ENCODE measurements at regions not wholly inside any gene's neighbourhood (a gene's known extent, or its start where the extent isn't known, plus 50 kb on each side); places are given as distances from the start of the nearest gene placed in this dataset.
"Not testable (repeated sequence)": the region's sequence is repeated elsewhere in the genome, so short reads cannot be mapped to it uniquely, and the experiment has no call there.

DNA sequence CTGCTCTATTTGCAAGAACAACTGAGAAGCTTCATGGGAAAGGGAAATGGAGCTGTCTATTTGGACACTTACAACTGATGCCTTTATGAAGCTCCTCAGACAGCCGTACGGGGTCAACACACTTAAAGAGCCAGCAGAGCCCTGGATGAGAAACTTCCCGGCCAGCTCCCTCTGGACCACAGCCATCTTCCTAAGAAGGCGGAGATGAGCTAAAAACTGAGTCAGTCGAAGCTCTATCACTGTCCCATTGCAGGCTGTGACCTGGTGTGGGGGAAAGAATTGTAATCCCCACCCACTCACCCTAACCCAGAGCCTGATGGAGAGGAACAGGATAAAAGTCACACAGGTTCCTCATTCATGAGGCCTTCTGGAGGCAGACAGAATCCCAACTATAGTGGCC, 360.4 kb upstream of the JARID2 start:
- DNase-seq (ENCODE audit: low read depth) = no peak

DNA sequence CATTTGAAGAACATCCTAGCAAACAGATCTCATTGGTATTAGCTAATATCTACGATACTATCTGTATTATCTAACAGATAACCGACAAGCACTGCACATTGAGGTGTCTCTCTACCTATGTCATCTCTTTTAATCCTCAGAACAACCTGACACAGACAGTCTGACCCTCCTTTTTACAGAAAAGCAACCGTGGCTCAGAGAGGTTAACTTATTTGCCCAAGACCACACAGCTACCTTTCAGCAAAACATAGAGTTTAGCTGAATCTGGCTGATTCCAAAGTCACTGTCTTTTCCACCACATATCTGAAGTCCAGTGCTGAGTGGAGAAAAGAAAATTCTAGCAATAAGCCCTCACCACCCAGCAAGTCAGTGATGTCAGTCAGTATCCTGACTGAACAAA, 358.7 kb upstream of the JARID2 start:
- DNase-seq (ENCODE audit: low read depth) = no peak

DNA sequence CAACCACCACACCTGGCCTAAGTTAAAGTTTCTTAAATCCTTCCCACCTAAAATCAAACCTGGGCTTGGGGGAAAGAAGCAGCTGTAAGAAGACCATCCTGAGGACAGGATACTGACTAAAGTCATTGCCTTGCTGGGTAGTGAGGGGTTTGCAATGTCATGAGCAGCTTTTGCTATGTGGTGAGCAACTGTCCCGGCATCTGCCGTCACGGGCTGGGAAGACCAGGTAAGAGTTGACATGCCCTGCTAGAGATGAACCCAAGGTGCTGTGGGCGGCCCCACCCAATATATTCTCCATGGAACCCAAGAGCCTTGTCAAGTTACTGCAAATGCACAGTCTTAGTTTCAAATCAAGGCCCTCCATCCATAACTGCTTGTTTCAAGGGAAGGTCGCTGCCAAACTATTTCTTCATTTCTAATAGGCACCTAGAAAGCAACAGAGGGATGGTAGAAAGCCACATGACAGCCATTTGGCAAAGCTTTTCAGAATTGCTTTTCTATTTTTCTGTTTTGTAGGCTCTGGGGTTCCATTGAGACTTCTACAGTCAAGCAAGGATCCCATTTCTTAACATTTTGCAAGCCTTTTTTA, 357.8 kb upstream of the JARID2 start:
- no peak for DNase-seq (ENCODE audit: low read depth)

DNA sequence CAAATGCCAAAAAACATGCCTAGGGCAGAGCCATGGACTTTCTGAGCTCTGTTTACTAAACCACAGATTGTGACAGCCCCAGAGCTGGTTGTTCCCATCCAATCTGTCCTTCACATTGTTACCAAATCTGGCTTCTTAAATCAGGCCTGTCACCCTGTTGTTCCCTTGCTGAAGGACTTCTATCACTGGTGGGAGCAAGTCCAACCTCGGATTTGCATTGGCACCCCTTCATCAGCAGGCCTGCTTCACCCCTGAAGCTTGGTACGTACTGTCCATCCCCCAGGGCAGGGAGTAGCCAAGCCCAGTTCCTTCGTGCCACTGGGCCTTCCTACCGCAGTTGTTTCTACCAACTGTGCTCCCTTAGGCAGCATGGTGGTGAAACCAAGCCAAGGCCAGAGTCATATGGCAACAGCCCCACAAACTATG, 357.3 kb upstream of the JARID2 start:
- no peak for DNase-seq (ENCODE audit: low read depth)

DNA sequence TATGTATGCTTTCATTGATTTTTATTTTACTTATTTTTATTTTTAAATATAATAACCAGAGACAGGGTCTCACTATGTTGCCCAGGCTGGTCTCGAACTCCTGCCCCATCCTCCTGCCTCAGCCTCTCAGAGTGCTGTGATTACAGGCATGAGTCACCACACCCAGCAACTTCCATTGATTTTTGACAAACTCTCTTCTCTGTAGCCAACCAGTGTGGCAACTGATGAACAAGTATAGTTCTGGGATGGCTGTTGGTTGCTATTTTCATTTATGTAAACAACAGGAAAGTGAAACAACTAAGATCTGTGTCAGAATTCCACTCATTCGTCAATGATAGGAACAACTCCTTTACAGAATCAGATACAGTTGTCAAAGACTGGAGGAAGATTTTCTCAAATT, 356.7 kb upstream of the JARID2 start:
- peak; percentile 48 for DNase-seq (ENCODE audit: low read depth)

DNA sequence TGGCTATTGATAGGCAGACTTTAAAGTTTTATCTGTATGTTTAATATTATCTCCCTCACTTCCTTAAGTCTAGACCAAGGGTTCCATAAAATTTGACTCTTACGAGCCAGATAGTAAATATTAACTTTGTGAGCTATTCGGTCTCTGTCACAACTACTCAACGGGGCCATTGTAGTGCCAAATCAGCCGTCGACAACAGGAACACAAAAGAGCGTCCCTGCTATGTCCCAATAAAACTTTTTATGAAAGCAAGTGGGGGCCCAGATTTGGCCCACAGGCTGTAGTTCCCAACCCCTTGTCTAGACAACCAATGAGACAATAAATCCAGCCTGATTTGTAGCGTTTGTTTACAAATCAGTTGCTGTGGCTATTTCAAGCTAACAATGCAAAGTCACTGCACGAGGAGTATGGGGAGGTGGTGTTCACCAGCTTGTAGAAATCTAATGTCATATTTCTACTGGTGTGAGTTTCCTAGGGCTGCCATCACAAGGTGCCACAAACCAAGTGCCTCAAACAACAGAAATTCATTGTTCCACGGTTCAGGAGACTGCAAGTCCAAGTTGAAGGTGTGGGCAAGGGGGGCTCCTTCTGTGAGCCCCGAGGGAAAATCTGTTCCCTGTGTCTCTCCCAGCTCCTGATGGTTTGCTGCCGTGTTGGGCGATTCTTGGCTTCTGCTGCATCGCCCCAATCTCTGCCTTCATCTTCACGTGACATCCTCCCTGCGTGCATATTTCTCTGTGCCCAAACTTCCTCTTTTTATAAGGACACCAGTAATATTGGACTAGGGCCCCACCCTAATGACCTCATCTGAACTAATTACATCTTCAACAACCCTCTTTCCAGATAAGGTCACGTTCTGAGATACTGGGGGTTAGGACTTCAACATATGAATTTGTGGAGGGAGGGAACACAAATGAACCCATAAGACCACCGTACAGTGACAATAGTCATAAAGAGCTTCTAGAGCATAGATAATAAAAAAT, 356.0 kb upstream of the JARID2 start:
- DNase-seq (ENCODE audit: low read depth) = no peak

DNA sequence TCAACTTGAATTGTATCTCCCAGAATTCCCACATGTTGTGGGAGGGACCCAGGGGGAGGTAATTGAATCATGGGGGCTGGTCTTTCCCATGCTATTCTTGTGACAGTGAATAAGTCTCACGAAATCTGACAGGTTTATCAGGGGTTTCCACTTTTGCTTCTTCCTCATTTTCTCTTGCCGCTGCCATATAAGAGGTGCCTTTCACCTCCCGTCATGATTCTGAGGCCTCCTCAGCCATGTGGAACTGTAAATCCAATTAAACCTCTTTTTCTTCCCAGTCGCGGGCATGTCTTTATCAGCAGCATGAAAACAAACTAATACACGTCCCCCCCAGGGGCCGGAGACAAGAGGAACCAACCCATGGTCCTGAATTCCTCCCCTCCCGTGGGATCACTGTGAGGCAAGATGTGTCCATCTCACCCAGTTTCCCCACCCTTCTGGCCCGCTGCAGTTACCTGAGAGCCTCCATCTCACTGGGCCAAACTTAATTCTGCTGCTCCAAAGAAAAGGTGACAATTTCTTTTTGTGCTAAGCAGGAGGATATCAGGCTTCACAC, 354.0 kb upstream of the JARID2 start:
- not testable (repeated sequence) for DNase-seq (ENCODE audit: low read depth)

DNA sequence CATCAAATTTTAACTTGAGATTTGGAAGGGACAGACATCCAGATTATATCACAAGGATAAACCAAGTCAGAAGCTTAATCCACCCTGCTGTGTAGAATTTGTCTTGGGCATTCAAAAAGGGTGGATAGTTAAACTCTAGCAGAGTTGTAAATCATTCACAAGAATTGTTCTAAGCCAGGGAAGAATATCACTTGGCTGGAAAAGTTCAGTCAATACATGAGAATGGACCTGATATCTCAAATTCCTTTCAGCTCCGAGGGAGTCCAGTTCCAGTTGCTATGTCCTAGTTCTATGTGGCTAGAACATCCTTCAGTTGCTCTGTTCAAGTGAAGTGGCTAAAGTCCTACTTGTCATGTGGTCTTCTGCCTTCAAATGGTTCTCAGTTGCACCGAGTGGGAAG, 351.8 kb upstream of the JARID2 start:
- DNase-seq (ENCODE audit: low read depth) = no peak

DNA sequence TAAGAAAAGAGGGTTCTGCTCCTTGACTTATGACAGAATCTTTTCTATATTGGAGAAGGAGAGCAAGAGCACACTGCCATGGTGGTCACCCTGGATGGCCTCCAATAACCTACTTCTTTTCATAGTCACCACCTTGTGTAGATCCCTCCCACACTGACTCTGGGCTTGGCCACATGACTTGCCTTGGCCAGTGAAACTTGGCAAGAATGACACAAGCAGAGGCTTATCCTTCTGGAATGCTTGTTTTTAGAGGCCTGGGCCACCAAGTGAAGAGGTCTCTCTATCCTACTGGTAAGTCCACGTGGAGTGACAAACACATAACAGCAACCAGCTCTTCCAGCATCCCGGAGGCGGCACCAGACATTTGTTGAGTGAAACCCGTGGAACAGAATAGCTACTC, 349.4 kb upstream of the JARID2 start:
- no peak for DNase-seq (ENCODE audit: low read depth)

DNA sequence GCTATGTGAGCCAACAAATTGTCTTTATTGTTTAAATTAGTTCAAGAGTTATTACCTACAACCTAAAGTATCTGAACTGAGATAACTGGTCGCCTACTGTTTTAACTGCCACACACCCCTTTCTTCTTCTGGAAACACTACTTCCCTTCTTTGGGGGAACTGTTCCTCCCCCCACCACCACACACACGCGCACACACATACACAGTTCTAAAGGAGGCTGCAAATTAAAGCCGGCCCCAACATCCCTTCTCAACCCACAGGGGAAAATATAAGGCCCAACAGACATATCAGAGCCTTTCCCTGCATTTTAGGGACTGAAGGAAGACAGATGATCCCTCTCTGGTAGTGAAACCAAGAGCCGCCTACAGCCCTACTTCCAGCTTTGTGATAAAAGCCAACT, 348.0 kb upstream of the JARID2 start:
- no peak for DNase-seq (ENCODE audit: low read depth)

DNA sequence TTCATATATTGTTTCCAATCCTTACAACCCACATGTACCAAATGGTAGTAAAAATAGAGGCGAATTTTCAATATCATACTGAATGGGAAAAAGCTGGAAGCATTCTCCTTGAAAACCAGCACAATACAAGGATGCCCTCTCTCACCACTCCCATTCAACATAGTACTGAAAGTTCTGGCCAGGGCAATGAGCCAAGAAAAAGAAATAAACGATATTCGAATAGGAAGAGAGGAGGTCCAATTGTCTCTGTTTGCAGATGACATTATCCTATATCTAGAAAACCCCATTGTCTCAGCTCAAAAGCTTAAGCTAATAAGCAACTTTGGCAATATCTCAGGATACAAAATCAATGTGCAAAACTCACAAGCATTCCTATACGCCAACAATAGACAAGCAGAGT, 346.4 kb upstream of the JARID2 start:
- DNase-seq (ENCODE audit: low read depth) = not testable (repeated sequence)

DNA sequence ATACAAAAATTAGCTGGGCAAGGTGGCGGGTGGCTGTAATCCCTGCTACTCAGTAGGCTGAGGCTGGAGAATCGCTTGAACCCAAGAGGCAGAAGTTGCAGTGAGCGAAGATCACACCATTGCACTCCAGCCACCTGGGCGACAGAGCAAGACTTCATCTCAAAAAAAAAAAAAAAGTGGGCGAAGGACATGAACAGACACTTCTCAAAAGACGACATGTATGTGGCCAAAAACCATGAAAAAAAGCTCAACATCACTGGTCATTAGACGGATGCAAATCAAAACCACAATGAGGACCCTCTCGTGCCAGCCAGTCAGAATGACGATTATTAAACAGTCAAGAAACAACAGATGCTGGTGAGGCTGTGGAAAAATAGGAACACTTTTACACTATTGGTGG, 344.9 kb upstream of the JARID2 start:
- DNase-seq (ENCODE audit: low read depth) = no peak

DNA sequence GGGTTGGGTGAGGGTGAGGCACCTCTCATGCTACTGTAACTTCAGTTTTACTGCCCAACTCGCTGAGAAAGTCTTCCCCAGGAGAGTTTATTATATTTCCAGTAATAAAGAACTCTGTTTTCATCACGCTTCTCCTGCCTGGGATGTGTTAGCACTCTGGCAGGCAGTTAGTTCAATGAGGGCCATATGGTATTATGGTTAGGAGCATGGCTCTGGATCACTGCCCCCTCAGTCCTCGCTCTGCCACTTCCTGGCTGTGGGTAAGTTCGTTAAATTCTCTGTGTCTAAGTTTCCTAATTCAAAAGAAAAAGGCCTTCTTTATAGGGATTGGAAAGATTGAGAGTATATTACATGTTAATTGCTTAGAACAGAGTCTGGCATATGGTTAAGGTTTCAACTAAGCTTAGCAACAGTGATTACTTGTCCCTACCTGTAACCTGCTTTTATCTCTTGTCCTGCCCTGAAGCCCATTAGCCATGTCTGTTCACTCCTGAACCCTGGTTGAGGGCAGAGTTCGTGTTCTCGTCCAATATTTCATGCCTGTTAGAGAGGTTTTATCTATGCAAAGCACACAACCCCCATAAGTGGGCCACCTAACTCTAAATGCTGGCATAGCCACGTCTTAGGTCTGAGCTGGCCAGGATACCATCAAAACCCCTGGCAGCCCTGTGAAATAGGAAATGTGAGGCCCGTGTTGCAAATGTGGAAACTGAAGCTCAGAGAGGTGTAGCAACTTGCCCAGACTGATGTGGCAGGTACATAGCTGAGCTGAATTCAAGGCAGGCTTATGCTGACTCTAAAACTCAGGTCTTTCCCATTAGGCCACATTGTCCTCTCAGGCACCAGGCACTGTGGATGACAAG, 342.5 kb upstream of the JARID2 start:
- DNase-seq (ENCODE audit: low read depth) = no peak

DNA sequence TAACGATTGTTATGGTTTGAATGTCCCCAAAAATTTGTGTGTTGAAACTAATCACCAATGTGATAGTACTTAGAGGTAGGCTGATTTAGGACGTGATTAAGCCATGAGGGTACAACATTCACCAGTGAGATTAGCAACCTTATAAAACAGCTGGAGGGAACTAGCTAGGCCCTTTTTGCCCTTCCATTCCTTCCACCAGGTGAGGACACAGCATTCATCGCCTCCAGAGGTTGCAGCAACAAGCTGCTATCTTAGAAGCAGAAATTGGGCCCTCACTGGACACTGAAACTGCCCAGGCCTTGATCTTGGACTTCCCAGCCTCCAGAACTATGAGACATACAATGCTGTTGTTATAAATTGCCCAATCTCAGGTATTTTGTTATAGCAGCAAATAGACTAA, 340.7 kb upstream of the JARID2 start:
- no peak for DNase-seq (ENCODE audit: low read depth)

DNA sequence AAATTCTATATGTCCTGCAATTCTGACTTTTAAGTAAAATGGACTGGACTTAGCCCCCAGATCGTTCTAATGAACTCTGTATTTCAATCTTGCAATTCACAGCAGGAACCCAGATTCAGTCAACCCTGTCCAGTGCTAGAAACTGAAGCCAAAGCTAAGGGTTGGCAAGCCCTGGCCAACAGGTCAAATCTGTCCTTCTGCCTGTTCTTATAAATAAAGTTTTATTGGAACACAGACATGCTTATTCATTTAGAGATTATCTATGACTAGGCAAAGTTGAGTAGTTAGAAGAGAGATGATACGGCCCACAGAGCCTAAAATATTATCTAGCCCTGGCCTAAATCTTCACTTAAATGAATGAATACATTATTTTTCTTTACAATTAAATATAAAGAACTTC, 339.2 kb upstream of the JARID2 start:
- DNase-seq (ENCODE audit: low read depth) = no peak

DNA sequence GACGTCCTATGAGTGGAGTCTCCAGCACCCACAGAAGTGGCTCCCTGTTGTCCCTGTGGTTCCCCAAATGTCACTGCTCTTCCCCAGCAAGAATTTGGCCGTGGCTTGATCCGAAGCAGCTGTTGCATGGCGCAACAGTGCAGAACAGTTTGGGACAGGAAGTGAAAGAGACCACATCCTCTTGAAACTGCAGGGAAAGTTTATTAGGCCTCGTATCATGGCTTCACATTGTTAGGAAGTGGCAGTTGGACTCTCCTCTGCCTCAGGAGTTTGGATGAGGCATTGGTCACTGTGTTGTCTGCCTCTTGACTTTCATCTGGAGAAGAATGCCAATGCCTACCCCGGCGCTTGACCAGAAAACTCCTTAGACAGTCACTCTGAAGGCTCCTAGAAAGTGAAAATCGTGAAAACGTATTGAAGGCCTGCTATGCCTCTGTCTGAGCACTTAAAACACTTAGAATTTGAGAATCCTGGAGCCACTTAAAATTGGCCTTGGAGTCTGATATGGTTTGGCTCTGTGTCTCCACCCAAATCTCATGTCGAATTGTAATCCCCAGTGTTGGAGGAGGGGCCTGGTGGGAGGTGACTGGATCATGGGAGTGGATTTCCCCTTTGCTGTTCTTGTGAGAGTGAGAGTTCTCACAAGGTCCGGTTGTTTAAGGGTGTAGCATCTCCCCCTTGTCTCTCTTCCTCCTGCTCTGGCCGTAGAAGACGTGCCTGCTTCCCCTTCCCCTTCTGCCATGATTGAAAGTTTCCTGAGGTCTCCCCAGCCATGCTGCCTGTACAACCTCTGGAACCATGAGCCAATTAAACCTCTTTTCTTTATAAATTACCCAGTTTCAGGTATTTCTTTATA, 334.9 kb upstream of the JARID2 start:
- DNase-seq (ENCODE audit: low read depth) = no peak

DNA sequence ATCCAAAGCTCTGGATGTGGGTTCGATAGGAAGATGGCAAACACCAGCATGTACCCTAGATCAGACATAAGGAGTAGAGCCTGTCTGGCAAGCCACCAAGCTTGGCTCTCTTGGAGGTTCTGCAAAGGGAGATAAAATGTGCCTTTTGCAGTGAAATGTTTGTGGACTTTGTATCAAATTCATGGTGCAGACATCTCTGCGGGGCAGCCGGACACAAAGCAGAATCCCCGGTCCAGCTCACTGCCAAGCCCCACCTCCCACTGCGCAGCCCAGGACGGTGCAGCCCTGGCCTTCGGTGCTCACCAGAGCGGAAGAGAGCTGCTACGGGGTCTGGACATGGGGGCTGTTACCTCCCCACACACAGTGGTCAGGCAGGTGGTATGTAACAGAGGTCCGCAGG, 333.6 kb upstream of the JARID2 start:
- no peak for DNase-seq (ENCODE audit: low read depth)

DNA sequence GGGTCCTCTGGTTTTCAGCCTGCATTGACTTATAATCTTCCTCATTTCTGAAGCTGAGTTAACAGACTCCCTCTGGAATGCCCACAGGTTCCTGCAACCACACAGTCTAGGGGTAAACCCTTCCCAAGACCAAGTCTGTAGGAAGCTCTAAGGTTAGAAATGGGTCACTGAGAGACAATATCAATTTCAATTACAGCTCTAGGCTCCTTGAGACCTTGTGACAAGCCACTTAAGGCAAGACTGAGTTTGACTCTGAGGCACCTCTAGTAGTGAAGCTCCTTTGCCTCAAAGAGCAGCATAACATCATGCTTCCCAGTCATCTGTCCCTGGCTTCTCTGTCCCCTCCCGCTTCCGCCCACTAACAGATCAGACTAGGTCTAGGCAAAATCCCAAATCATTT, 333.2 kb upstream of the JARID2 start:
- no peak for DNase-seq (ENCODE audit: low read depth)

DNA sequence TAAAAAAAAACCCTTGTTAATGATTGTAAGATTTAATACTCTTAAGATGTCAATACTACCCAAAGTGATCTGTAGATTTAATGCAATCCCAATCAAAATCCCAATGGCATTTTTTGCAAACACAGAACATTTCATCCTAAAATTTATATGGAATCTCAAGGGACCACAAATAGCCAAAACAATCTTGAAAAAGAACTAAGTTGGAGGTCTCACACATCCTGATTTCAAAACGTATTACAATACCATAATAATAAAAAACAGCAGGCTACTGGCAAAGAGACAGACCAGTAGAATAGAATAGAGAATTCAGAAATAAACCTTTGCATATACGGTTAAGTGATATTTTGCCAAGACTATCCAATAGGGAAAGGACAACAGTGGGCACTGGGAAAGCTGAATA, 331.9 kb upstream of the JARID2 start:
- no peak for DNase-seq (ENCODE audit: low read depth)

DNA sequence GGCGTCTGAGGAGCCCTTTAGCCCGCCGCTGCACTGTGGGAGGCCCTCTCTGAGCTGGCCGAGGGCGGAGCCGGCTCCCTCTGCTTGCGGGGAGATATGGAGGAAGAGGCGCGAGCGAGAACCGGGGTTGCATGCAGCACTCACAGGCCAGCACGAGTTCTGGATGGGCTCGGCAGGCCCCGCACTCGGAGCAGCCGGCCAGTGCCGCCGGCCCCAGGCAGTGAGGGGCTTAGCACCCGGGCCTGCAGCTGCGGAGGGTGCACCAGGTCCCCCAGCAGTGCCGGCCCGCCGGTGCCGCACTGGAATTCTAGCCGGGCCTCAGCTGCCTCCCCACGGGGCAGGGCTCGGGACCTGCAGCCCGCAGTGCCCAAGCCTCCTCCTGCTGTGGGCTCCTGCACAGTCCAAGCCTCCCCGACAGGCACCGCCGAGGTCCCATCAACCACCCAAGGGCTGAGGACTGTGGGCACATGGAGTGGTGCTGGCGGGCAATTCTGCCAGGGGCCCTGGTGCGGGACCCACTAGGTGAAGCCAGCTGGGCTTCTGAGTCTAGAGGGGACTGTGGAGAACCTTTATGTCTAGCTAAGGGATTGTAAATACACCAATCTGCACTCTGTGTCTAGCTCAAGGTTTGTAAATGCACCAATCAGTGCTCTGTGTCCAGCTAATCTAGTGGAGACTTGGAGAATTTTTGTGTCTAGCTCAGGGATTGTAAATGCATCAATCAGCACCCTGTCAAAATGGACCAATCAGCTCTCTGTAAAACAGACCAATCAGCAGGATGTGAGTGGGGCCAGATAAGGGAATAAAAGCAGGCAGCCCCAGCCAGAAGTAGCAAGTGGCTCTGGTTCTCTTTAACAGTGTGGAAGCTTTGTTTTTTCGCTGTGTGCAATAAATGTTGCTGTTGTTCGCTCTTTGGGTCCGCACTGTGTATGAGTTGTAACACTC, 329.7 kb upstream of the JARID2 start:
- DNase-seq (ENCODE audit: low read depth) = no peak
